Right ventricle myocardium superior (tissue), 1 donor: ENCODE measurements at regions not wholly inside any gene's neighbourhood (a gene's known extent, or its start where the extent isn't known, plus 50 kb on each side); places are given as distances from the start of the nearest gene placed in this dataset.
"Not testable (repeated sequence)": the region's sequence is repeated elsewhere in the genome, so short reads cannot be mapped to it uniquely, and the experiment has no call there.

Experiments used
- ATAC-seq: fragments of 200-7000 bp; cut with Tn5 transposase; one replicate; pipeline ENCODE4 v1.9.1; 2020; ENCODE audit warnings: mild to moderate bottlenecking; ENCODE audit not compliant: poor library complexity
- DNase-seq: peaks from one replicate; pipeline ENCODE4 v3.0.0-alpha.2; 2020
- intact Hi-C: fragments of 100-400 bp; cut with DNase I; formaldehyde crosslinking; loops from one replicate; pipeline ENCODE4 v1.11.2; 2022
- donor health status: DM: no; HTN: yes; CAD: no; lungs with severe emphysema.

GRCh38 chr5:128703322-128703721 lies 165.3 kb upstream of the FBN2 start:
- intact Hi-C loops: no loop called here
- DNase-seq (no peak), ATAC-seq (no peak)

GRCh38 chr5:128706269-128706668 lies 168.2 kb upstream of the FBN2 start:
- no peak for ATAC-seq
- intact Hi-C loops: no loop called here
- DNase-seq: no peak

- ATAC-seq (no peak), DNase-seq (no peak)
- intact Hi-C loops: no loop called here
Measured at GRCh38 chr5:128708841-128709240, 170.8 kb upstream of the FBN2 start.

GRCh38 chr5:128711216-128711615 lies 173.2 kb upstream of the FBN2 start:
- DNase-seq: no peak
- intact Hi-C loops: no loop called here
- no peak for ATAC-seq

- intact Hi-C loops: no loop called here
- DNase-seq: no peak
- no peak for ATAC-seq
Measured at GRCh38 chr5:128714551-128714950, 176.5 kb upstream of the FBN2 start.

- no peak for ATAC-seq
- intact Hi-C loops: no loop called here
- DNase-seq: no peak
Measured at GRCh38 chr5:128722551-128722950, 184.5 kb upstream of the FBN2 start.

- not testable (repeated sequence) for ATAC-seq
Measured at GRCh38 chr5:128730021-128730420, 192.0 kb upstream of the FBN2 start.

GRCh38 chr5:128735656-128736055 lies 197.6 kb upstream of the FBN2 start:
- ATAC-seq, DNase-seq, intact Hi-C loops: not testable (repeated sequence)

More at GRCh38 chr5:128730021-128730420, 192.0 kb upstream of the FBN2 start:
- DNase-seq, intact Hi-C loops: not testable (repeated sequence)

GRCh38 chr5:128736553-128736952 lies 198.5 kb upstream of the FBN2 start:
- ATAC-seq (peak; percentile 72), DNase-seq (peak; percentile 39)
- intact Hi-C loops: no loop called here

- DNase-seq (no peak), ATAC-seq (no peak)
- intact Hi-C loops: no loop called here
Measured at GRCh38 chr5:128749136-128749898, 211.3 kb upstream of the FBN2 start.

GRCh38 chr5:128750155-128750554 lies 212.1 kb upstream of the FBN2 start:
- DNase-seq: no peak
- ATAC-seq: no peak
- intact Hi-C loops: no loop called here

GRCh38 chr5:128757196-128757959 lies 207.9 kb upstream of the SLC27A6 start:
- DNase-seq: no peak
- intact Hi-C loops: no loop called here
- no peak for ATAC-seq

GRCh38 chr5:128762661-128763306 lies 202.5 kb upstream of the SLC27A6 start:
- intact Hi-C loops: no loop called here
- DNase-seq (no peak), ATAC-seq (no peak)

GRCh38 chr5:128763321-128763720 lies 202.0 kb upstream of the SLC27A6 start:
- peak; percentile 40 for DNase-seq
- intact Hi-C loops: no loop called here
- peak; percentile 38 for ATAC-seq

GRCh38 chr5:128764601-128765310 lies 200.5 kb upstream of the SLC27A6 start:
- DNase-seq (peak; percentile 47), ATAC-seq (peak; percentile 60)
- intact Hi-C loops: no loop called here

GRCh38 chr5:128765448-128766061 lies 199.7 kb upstream of the SLC27A6 start:
- ATAC-seq: no peak
- DNase-seq: no peak
- intact Hi-C loops: no loop called here

GRCh38 chr5:128766406-128766805 lies 198.9 kb upstream of the SLC27A6 start:
- intact Hi-C loops: no loop called here
- ATAC-seq (no peak), DNase-seq (no peak)

- DNase-seq (no peak), ATAC-seq (no peak)
- intact Hi-C loops: no loop called here
Measured at GRCh38 chr5:128770907-128771306, 194.4 kb upstream of the SLC27A6 start.

GRCh38 chr5:128772356-128772755 lies 192.9 kb upstream of the SLC27A6 start:
- intact Hi-C loops: no loop called here
- DNase-seq (no peak), ATAC-seq (no peak)
